Muscle layer of colon (tissue), 2 donors: ENCODE measurements at regions not wholly inside any gene's neighbourhood (a gene's known extent, or its start where the extent isn't known, plus 50 kb on each side); places are given as distances from the start of the nearest gene placed in this dataset.
"Not testable (repeated sequence)": the region's sequence is repeated elsewhere in the genome, so short reads cannot be mapped to it uniquely, and the experiment has no call there.

Source experiments
- H3K27ac ChIP-seq: one replicate; pipeline ENCODE4 v1.7.0; 2013; ENCODE audit warnings: low read depth, mild to moderate bottlenecking, low read length, moderate library complexity
- H3K27me3 ChIP-seq, 2 donors: one replicate each; pipeline ENCODE4 v1.7.0; 2013; ENCODE audit warnings: low read length in 2 of 2, mild to moderate bottlenecking in 2 of 2; ENCODE audit not compliant: insufficient read depth in 2 of 2, control insufficient read depth in 1 of 2
- H3K36me3 ChIP-seq: one replicate; pipeline ENCODE4 v1.7.0; 2013; ENCODE audit warnings: mild to moderate bottlenecking, low read length; ENCODE audit not compliant: insufficient read depth
- H3K4me1 ChIP-seq: one replicate; pipeline ENCODE4 v1.7.0; 2013; ENCODE audit warnings: mild to moderate bottlenecking, low read length; ENCODE audit not compliant: insufficient read depth
- H3K4me3 ChIP-seq, 2 donors: one replicate each; pipeline ENCODE4 v1.7.0; 2013; ENCODE audit warnings: low read length in 2 of 2, low read depth in 1 of 2, mild to moderate bottlenecking in 1 of 2, moderate library complexity in 1 of 2
- H3K9ac ChIP-seq: one replicate; pipeline ENCODE4 v1.7.0; 2013; ENCODE audit warnings: low read length
- H3K9me3 ChIP-seq: one replicate; pipeline ENCODE4 v1.7.0; 2013; ENCODE audit warnings: mild to moderate bottlenecking, low read length
- donor health status: abdominal sarcoma.
- donor health status: Adenocarcinoma of cecum.

DNA sequence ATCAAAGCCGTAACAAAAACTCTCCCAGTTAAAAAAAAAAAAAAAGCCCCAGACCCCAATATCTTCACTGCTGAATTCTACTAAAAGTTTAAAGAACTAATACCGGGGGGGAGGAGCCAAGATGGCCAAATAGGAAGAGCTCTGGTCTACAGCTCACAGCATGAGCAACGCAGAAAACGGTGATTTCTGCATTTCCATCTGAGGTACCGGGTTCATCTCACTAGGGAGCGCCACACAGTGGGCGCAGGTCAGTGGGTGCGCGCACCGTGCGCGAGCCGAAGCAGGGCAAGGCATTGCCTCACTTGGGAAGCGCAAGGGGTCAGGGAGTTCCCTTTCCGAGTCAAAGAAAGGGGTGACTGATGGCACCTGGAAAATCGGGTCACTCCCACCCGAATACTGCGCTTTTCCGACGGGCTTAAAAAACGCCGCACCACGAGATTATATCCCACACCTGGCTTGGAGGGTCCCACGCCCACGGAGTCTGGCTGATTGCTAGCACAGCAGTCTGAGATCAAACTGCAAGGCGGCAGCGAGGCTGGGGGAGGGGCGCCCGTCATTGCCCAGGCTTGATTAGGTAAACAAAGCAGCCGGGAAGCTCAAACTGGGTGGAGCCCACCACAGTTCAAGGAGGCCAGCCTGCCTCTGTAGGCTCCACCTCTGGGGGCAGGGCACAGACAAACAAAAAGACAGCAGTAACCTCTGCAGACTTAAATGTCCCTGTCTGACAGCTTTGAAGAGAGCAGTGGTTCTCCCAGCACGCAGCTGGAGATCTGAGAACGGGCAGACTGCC, 192.8 kb downstream of the AKAIN1 start:
- H3K36me3 ChIP-seq, H3K4me1 ChIP-seq, H3K9me3 ChIP-seq, H3K27me3 ChIP-seq, H3K4me3 ChIP-seq, H3K9ac ChIP-seq, H3K27ac ChIP-seq: not testable (repeated sequence)

DNA sequence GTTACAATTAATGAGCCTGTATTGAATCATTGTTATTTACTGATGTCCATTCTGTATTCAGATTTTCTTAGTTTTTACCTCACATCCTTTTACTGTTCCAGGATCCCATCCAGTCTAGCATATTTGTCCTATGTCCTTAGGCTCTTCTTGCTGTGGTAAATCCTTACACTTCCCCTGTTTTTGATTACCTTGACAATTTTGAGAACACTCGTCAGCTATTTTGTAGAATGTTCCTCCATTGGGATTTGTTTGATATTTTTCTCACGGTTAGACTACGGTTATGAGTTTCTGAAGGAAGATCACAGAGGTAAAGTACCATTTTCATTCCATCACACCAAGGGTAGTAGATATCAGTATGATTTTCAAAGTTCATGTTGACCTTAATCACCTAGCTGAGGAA, 202.3 kb downstream of the AKAIN1 start:
- Histone ChIP-seq H3K4me1 (no peaks in the 10 kb centered on the region), H3K27ac (no peak overlapping the region), H3K4me3 (no peak overlapping the region), H3K36me3 (no peaks in the 10 kb centered on the region), H3K9me3 (no peaks in the 10 kb centered on the region), H3K27me3 (no peaks in the 10 kb centered on the region), H3K9ac (no peak overlapping the region)

GRCh38 chr18:4987452-4988405, 209.3 kb downstream of the AKAIN1 start:
- no peaks in the 10 kb centered on the region for H3K9me3 ChIP-seq
- H3K4me1 ChIP-seq: no peaks in the 10 kb centered on the region
- no peaks in the 10 kb centered on the region for H3K36me3 ChIP-seq
- no peaks in the 10 kb centered on the region for H3K27me3 ChIP-seq
- no peak overlapping the region for H3K4me3 ChIP-seq
- no peak overlapping the region for H3K27ac ChIP-seq
- no peak overlapping the region for H3K9ac ChIP-seq

- no peak overlapping the region for H3K4me3 ChIP-seq
- no peaks in the 10 kb centered on the region for H3K36me3 ChIP-seq
- no peaks in the 10 kb centered on the region for H3K27me3 ChIP-seq
- H3K4me1 ChIP-seq: no peaks in the 10 kb centered on the region
- no peaks in the 10 kb centered on the region for H3K9me3 ChIP-seq
- no peak overlapping the region for H3K9ac ChIP-seq
- H3K27ac ChIP-seq: no peak overlapping the region
These were observed 210.4 kb downstream of the AKAIN1 start for GRCh38 chr18:4986677-4987076.

DNA sequence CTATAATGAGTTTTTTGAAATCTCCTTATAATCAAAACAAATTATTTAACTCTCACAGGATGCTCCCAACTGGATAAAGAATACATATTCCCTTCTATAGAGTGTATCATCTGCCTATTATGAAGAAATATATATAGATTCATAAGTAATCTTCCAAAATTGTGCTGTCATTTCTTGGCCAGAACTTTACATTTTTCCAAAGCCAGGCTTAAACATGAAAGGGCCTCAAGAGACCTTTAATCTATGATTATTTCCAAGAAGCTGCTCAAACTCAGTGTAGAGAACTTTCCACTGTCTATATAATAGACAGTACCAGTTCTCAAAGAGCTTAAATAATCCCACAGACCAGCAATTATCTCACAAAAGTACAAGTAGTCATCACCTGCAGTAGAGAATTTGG, 211.0 kb downstream of the AKAIN1 start:
- no peak overlapping the region for H3K4me3 ChIP-seq
- H3K36me3 ChIP-seq: no peaks in the 10 kb centered on the region
- H3K9me3 ChIP-seq: no peaks in the 10 kb centered on the region
- H3K27ac ChIP-seq: no peak overlapping the region
- H3K4me1 ChIP-seq: no peaks in the 10 kb centered on the region
- no peak overlapping the region for H3K9ac ChIP-seq
- H3K27me3 ChIP-seq: no peaks in the 10 kb centered on the region

GRCh38 chr18:4961121-4961909, 235.7 kb downstream of the AKAIN1 start:
- no peaks in the 10 kb centered on the region for H3K4me1 ChIP-seq
- H3K36me3 ChIP-seq: no peaks in the 10 kb centered on the region
- H3K4me3 ChIP-seq: no peak overlapping the region
- H3K27ac ChIP-seq: no peak overlapping the region
- H3K9me3 ChIP-seq: no peaks in the 10 kb centered on the region
- no peak overlapping the region for H3K9ac ChIP-seq
- H3K27me3 ChIP-seq: no peaks in the 10 kb centered on the region

DNA sequence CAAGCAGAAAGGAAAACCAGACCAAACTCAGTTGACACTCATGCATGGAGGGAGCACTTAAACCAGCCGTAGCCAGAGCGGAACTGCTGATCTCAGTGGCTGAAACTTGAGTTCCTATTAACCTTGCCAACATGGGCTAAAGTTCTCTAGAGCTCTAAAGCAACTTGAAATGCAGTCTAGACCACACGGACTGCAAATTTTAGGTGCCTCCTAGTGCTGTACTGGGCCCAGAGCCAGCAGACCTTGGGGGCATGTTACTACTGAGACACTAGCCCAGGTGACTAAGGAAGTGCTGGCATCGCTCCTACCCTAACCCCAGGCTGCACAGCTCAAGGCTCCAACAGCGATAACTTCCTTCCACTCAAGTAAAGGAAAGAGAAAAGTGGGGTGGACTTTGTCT, 236.5 kb downstream of the AKAIN1 start:
- Histone ChIP-seq H3K9me3 (no peaks in the 10 kb centered on the region), H3K36me3 (no peaks in the 10 kb centered on the region), H3K4me1 (no peaks in the 10 kb centered on the region), H3K4me3 (no peak overlapping the region), H3K27me3 (no peaks in the 10 kb centered on the region), H3K27ac (no peak overlapping the region), H3K9ac (no peak overlapping the region)

DNA sequence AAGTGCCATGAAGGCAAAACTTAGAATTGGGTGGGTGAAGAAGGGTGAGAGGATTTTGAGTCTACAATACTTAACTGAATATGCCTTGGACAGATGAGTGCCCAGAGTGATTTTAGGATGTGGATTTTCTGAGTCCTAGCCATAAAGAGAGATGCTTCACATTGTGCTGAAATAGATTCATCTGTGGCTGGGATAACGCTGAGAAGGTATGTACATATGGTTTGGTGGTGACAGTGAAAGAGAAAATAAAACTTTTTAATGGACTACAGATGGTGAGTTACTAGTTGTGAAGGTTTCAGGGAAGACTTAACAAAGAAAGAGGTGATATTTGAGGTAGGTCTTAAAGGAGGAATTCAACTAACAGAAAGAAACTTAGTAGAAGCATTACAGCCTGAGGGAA, 265.8 kb downstream of the AKAIN1 start:
- no peak overlapping the region for H3K4me3 ChIP-seq
- H3K9me3 ChIP-seq: no peaks in the 10 kb centered on the region
- no peaks in the 10 kb centered on the region for H3K4me1 ChIP-seq
- H3K27ac ChIP-seq: no peak overlapping the region
- no peak overlapping the region for H3K9ac ChIP-seq
- H3K36me3 ChIP-seq: no peaks in the 10 kb centered on the region
- H3K27me3 ChIP-seq: no peaks in the 10 kb centered on the region

- no peak overlapping the region for H3K27ac ChIP-seq
- no peak overlapping the region for H3K4me3 ChIP-seq
- H3K36me3 ChIP-seq: no peaks in the 10 kb centered on the region
- H3K4me1 ChIP-seq: no peaks in the 10 kb centered on the region
- no peak overlapping the region for H3K9ac ChIP-seq
- H3K9me3 ChIP-seq: no peaks in the 10 kb centered on the region
- no peaks in the 10 kb centered on the region for H3K27me3 ChIP-seq
These were observed 275.5 kb downstream of the AKAIN1 start for GRCh38 chr18:4921548-4921947.

DNA sequence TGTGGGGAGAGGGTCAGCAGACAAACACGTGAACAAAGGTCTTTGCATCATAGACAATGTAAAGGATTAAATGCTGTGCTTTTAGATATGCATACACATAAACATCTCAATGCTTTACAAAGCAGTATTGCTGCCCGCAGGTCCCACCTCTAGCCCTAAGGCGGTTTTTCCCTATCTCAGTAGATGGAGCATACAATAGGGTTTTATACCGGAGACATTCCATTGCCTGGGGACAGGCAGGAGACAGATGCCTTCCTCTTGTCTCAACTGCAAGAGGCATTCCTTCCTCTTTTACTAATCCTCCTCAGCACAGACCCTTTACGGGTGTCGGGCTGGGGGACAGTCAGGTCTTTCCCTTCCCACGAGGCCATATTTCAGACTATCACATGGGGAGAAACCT, 279.5 kb downstream of the AKAIN1 start:
- not testable (repeated sequence) for H3K4me3 ChIP-seq, H3K9ac ChIP-seq, H3K36me3 ChIP-seq, H3K27ac ChIP-seq, H3K27me3 ChIP-seq, H3K9me3 ChIP-seq, H3K4me1 ChIP-seq

DNA sequence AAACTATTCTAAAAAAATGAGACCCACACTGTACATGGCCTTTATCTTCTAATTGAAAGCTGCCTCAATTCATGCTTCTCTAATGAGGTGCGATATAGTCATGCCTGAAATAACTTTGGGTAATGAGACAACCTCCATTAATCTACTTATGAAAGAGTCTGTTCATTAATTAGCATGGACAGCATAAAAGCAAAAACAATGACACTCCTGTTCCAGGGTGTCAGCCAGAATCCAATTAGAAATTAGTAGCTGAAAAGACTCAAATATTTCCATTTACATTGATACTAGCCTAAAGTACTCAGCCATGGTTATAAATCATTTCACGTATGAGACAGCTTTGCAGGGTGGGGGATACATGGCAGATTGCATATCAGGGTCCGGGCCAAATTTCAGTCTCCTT, 288.7 kb downstream of the AKAIN1 start:
- Histone ChIP-seq H3K9me3 (no peaks in the 10 kb centered on the region), H3K9ac (no peak overlapping the region), H3K4me3 (no peak overlapping the region), H3K4me1 (no peaks in the 10 kb centered on the region), H3K27me3 (no peaks in the 10 kb centered on the region), H3K36me3 (no peaks in the 10 kb centered on the region), H3K27ac (no peak overlapping the region)
